Activated CD4-positive, alpha-beta T cell treated with anti-CD3 and anti-CD28 coated beads for 48 hours (primary cell): ENCODE measurements at regions not wholly inside any gene's neighbourhood (a gene's known extent, or its start where the extent isn't known, plus 50 kb on each side); places are given as distances from the start of the nearest gene placed in this dataset.
A peak's percentile ranks its signal among the peaks of the same experiment; 100 is the strongest.
"Not testable (repeated sequence)": the region's sequence is repeated elsewhere in the genome, so short reads cannot be mapped to it uniquely, and the experiment has no call there.

ENCODE experiments used
- DNase-seq: peaks from one replicate; pipeline ENCODE4 v3.0.0-alpha.2; 2020

- no peak for DNase-seq
These were observed 84.5 kb downstream of the PLEKHG1 start for GRCh38 chr6:150684161-150684560.

DNA sequence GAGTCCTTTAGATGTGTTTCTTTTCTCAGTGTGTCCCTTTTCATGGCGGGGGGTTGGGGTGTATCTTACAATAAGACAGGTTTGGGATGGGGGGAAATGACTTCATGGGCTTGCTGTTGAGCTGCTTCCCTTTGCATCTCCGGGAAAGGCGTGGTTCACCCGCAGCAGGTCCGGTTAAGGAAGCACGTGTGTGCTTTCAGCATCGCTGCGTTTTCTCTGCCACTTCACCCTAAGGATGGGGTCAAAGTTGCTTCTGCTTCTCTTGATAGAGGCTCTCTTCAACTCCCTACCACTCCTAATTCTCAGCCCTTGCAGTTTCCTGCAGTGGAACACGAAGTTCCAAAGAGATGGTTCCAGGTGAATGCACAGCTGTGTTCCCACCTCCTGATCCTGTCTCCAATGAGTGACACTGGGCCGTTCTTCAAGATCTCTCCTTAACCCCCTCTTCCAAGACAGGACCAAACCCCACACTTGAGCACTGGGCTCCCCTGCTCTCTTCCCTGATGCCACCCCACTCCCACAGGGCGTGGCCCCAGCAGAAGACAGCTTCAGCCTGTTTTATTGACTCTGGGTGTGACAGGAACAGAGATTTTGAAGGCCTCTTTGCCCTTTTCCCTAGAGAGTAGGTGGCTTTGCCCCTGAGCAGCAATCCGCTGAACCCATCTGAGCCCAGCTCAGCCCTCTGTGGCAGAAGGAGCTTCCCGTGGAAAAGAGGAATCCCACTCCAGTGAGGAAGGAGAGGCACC is 85.2 kb downstream of the PLEKHG1 start:
- DNase-seq, result no peak

- DNase-seq, result peak; percentile 78
These were observed 86.2 kb downstream of the PLEKHG1 start for GRCh38 chr6:150685860-150686259.

DNA sequence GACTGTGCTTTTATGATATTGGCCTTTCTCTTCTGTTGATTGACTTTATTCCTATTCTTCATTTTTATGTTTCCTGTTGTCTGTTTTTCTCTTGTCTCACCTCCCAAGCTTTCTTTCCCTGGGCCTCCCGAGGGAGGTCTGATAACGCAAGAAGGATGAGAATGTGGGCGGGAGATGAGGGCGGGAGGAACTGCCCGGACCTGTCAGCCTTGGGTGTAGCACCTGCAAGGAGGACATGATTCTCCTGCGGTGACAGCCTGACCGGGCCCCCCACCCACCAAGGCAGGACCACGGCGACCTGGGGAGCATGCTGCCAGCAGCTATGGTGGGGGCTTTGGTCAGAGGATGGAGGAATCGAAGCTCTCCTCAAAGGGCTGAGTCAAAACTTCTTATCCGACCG is 86.9 kb downstream of the PLEKHG1 start:
- no peak for DNase-seq

DNA sequence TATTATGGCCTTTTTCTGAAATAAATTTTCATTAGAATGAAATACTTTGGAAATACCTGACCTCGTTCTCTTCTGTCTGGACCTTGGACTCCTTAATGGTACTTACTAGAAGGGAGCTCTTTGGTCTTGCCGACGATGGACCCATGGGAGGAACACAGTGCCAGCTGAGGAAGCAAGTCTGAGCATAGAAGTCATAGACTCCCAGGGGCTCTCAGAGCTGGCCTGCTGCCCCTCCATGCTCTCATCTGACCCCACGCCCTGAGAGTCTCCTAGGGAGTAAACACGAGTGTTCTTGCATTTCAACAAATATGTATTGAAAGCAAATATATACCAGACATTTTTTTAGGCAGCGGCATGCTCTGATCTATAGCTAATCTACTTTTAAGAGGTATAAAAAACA is 87.8 kb downstream of the PLEKHG1 start:
- no peak for DNase-seq

DNA sequence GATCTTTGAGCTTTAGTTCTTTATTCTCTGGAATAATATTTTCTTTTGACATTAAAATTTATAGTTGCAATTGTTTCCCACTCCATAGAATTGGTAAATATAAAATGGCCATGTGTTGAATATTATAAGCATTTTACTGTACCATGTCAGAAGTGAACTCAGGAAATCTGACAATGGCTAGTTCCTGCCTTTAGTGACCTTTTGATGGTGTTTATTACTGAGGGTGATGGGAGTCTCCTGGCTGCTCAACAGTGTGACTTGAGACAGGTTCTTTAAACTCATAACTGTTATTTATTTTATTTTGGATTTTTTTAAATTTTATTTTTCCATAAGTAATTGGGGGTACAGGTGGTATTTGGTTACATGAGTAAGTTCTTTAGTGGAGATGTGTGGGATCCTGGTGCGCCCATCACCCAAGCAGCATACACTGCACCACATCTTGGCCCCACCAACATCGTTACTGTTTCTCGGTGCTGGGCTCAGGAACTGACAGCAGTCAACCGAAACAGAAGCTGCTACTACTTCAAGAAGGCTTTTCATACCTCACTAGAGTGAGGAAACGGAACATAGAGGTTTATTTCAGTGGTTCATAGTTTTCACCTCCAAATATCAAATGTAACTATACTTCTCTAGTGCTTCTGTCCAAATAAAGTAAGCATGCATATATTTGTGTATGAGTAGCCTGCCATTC is 90.4 kb downstream of the PLEKHG1 start:
- no peak for DNase-seq

DNA sequence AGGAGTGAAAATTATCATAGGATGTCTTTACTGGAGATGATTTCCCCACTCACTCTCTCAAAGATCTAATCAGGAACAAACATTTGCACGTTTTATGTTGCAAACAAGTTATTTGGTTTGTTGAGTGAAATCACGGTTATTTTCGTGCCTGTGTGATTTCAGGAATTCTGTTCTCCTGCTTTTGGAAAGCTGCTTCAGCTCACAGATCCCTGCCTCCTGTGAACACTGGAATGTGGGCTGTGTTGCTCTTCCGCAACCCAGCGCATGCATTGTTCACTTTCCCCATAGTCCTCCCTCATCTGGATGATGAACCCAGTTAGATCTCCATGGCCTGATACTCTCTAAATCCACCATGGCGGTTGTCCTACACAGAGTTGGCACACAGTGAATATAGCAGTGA is 91.0 kb downstream of the PLEKHG1 start:
- DNase-seq, result no peak

GRCh38 chr6:150691463-150691862 is 91.8 kb downstream of the PLEKHG1 start:
- no peak for DNase-seq

DNA sequence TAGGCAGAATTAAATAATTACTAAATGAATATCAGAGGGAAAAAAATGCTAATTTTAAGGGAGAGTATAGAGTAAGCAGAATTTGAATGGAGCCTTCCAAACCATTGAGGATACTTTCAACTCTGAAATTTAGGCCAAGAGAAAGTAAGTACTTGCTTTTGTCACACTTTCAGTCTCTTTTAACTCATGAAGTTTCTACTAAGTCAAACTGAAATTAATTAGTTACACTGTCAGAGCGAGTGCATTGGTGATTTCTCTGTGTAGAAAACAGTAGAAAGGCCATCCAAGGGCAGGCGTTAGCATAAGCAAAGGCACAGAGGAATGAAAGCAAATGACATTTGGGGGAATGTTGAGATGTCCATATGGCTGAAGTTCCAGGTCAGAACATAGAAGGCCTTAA is 92.9 kb downstream of the PLEKHG1 start:
- no peak for DNase-seq

DNA sequence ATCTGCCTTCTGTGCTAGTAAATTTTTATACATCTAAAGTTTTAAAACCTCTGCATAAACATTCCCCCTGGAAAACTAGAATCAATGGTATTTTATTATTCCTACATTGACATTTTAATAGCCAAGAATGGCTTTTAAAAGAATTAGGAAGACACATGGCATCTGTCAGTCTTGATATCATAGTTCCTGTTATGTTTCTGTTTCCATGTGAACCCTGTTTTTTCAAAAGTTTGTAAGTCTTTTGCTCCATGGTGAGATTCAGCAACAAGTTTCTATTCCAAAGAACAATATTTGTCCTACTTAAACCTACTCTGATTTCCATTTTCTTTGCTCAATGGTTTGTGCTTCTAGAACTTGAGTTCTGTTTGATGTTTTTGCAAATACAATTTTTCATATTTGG is 95.2 kb downstream of the PLEKHG1 start:
- DNase-seq, result no peak

- no peak for DNase-seq
These were observed 96.0 kb downstream of the PLEKHG1 start for GRCh38 chr6:150695652-150696051.

DNA sequence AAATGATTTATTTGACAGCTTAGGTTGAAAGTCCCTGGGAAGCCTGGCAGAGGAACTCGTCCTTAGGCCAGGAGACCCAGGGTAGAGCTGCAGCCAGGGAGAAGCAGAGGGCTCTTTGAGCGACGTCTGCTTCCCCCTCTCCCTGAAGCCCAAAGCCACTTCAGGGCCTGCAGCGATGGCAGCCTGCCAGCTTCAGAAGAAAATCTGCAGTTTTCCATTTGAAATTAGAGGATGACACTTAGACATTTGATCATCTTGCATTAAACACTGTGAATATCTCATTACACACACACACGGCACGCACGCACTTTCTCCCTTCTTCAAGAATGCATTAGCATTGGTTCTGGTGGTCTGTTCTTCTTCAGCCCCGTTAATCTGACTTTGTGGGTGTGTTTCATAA is 96.5 kb downstream of the PLEKHG1 start:
- DNase-seq, result no peak

- DNase-seq, result not testable (repeated sequence)
These were observed 97.2 kb downstream of the PLEKHG1 start for GRCh38 chr6:150696918-150697317.

GRCh38 chr6:150697515-150697914 is 97.8 kb downstream of the PLEKHG1 start:
- no peak for DNase-seq

- no peak for DNase-seq
These were observed 98.7 kb downstream of the PLEKHG1 start for GRCh38 chr6:150698391-150698790.

DNA sequence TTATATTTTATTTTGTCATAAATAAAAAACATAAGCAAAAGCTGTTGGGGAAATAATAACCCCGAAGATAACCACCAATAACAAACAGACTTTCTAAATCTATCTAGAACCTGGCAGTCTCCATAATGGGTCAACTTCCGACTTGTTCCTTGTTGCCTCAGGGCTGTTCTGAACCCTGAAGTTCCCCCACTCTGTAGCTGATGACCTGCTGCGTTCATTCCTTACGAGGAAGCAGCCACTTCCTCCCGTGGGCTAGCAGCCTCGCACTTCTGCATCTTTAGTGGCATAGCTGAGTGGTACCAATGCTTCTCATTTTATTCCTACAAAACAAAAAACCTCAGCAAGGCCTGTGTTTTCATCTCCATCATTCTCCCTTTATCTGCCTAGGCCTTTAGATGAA is 103.0 kb downstream of the PLEKHG1 start:
- DNase-seq, result no peak

GRCh38 chr6:150704447-150705192 is 104.9 kb downstream of the PLEKHG1 start:
- no peak for DNase-seq

DNA sequence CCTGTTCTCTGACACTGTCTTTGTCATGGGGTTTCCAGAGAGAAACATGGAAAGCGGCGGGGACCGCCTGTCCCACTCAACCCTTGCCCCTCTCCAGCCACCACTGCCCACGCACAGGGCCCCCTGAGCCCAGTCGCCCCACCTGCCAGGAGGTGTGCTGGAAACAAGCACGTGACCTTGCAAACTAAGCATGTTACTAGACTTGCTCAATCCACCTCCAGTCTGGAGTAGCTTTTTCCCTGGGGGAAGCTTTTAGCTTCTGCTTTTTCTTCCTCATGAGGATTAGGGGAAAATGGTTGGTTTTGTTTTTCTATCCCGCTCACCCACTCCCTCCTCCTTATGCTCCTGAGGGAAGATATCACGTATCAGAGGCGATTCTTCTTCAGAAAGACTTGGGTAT is 105.7 kb downstream of the PLEKHG1 start:
- no peak for DNase-seq

GRCh38 chr6:150710236-150710635 is 110.6 kb downstream of the PLEKHG1 start:
- no peak for DNase-seq

DNA sequence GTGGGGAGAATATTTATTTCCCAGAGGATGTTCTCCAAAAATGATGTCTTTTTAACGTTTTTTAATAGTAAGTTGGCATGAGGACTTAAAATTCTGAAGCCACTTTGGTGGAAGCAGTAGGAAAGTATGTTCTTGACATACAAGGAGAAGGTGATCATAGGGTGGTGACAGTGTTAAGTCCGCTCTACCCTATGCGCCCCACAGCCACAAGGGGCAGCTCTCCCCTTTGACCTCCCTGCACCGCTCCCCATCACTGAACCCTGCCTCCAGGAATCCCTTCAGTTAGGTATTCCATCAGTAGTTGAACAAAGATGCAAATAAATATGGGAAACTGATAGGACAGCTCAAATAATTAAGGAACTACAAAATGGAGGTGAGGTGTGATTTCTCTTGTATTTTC is 111.4 kb downstream of the PLEKHG1 start:
- DNase-seq, result no peak

DNA sequence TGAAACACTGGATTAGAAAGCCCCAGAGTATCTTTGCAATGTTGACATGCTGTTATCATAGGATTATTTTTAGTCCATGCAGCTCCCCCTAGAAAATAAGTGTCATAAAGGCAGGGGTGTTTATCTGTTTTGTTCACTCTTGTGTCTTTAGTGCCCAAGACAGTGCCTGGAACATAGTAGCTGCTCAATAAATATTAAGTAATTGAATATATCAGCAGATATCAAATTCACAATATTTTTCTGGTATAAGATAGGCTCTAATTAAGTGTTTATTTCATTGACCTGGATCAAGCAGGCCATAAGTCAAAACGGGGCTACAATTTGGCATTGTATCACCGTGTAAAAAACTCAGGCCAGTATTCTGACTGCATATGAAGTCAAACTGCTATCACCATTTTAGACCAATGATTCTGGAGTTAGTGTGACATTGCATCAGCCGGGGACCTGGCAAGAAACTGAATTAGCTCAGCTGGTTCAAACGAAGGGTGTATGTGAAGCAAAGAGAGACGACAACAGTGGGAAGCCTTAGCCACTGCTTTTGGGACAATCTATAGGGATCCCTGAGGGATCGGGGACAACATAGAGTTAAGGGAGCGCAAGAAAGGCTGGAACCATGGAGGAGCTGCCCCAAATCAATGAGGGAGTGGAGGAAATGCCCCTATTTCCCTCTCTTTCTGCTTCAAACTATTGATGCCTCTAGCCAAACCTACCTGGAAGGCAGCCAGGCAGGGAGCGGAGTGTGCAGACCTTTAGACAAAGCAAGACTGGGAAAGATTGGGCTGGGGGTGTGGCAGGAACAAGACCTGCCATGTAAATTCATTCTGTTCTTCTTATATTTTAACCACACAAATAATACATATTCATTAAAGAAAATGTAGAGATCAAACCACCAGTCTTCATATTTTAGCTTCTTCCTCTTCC is 112.2 kb downstream of the PLEKHG1 start:
- no peak for DNase-seq

- no peak for DNase-seq
These were observed 113.0 kb downstream of the PLEKHG1 start for GRCh38 chr6:150712505-150713252.
